ENCODE measurements at regions not wholly inside any gene's neighbourhood (a gene's known extent, or its start where the extent isn't known, plus 50 kb on each side); places are given as distances from the start of the nearest gene placed in this dataset.

DNA sequence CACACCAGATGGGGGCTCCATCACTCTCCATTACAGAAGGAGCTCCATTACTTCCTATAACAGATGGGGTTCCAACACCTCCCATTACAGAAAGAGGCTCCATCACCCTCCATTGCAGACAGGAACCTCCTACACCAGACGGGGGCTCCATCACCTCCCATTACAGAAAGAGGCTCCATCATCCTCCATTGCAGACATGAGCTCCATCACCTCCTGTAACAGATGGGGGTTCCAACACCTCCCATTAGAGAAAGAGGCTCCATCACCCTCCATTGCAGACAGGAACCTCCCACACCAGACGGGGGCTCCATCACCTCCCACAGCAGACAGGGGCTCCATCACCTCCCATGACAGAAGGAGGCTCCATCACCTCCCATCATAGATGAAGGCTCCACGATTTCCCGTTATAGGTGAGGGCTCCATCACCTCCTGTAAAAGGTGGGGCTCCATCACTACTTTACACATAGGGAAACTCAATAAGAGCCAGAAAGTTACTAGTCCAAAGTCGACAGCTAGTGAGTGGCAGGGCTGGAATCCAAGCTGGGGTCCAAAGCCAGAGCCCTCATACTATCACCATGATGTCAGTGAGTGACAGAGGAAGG lies 224.8 kb downstream of the RBFOX3 start:
- TF ChIP-seq CTCF (optimal IDR thresholded peaks at IDR 0.05 in 1 of 3, IDR thresholded peaks at IDR 0.05 in 1 of 3, conservative IDR thresholded peaks at IDR 0.05 in 1 of 3; ENCODE audit: extremely low read depth in 1 of 3, insufficient read depth in 2 of 3, low read length in 3 of 3) (no peak), EZH2 (IDR thresholded peaks at IDR 0.05; ENCODE audit: low read length) (no peak)

All from keratinocyte (primary cell).